GM06990 (cell line): ENCODE measurements at regions not wholly inside any gene's neighbourhood (a gene's known extent, or its start where the extent isn't known, plus 50 kb on each side); places are given as distances from the start of the nearest gene placed in this dataset.
"Not testable (repeated sequence)": the region's sequence is repeated elsewhere in the genome, so short reads cannot be mapped to it uniquely, and the experiment has no call there.

Experiments used
- DNase-seq: peaks from one replicate; pipeline ENCODE4 v3.0.0-alpha.2; 2011; ENCODE audit not compliant: insufficient read length; ENCODE audit errors: extremely low read depth
- H3K27me3 ChIP-seq: replicated peaks from 2 replicates; pipeline ENCODE4 v1.6.0; 2011; ENCODE audit warnings: low read length; ENCODE audit not compliant: control insufficient read depth, insufficient read depth
- H3K36me3 ChIP-seq: 2 replicates; pipeline ENCODE4 v1.5.1; 2011; ENCODE audit warnings: low read length; ENCODE audit not compliant: control insufficient read depth, insufficient read depth
- H3K4me3 ChIP-seq: replicated peaks from 2 replicates; pipeline ENCODE4 v1.5.1; 2011; ENCODE audit warnings: low read depth, mild to moderate bottlenecking, control low read depth, low read length
- TF ChIP-seq, protein P1 (sequence below): IDR thresholded peaks from 2 replicates; pipeline ENCODE4 v1.5.1; 2011; ENCODE audit warnings: low read length, control low read depth, mild to moderate bottlenecking, inconsistent platforms; ENCODE audit not compliant: insufficient read depth, poor library complexity, severe bottlenecking

- Histone ChIP-seq H3K4me3 (no peak overlapping the region), H3K27me3 (no peaks in the 10 kb centered on the region), H3K36me3 (no peaks in the 10 kb centered on the region)
- DNase-seq = no peak
- TF ChIP-seq, protein P1, sequence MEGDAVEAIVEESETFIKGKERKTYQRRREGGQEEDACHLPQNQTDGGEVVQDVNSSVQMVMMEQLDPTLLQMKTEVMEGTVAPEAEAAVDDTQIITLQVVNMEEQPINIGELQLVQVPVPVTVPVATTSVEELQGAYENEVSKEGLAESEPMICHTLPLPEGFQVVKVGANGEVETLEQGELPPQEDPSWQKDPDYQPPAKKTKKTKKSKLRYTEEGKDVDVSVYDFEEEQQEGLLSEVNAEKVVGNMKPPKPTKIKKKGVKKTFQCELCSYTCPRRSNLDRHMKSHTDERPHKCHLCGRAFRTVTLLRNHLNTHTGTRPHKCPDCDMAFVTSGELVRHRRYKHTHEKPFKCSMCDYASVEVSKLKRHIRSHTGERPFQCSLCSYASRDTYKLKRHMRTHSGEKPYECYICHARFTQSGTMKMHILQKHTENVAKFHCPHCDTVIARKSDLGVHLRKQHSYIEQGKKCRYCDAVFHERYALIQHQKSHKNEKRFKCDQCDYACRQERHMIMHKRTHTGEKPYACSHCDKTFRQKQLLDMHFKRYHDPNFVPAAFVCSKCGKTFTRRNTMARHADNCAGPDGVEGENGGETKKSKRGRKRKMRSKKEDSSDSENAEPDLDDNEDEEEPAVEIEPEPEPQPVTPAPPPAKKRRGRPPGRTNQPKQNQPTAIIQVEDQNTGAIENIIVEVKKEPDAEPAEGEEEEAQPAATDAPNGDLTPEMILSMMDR = no peak
Observed at GRCh38 chr5:62825623-62826220, 247.1 kb downstream of the LRRC70 start.

GRCh38 chr5:62824936-62825335 lies 246.3 kb downstream of the LRRC70 start:
- TF ChIP-seq, protein P1 = no peak

DNA sequence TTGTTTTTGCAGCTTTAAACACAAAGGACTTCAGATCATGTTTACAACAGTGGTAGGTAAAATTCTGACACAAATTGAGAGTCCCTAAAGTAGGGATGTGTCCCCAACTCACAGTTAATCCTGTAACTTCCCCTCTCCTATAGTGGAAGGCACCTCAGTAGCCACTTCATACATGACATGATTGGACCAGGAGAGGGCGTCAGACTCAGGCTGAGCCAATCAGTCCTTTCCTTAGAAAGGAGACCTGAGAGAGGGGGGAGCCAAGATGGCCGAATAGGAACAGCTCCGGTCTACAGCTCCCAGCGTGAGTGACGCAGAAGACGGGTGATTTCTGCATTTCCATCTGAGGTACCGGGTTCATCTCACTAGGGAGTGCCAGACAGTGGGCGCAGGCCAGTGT lies 238.4 kb downstream of the LRRC70 start:
- H3K27me3 ChIP-seq, DNase-seq, H3K36me3 ChIP-seq, H3K4me3 ChIP-seq: not testable (repeated sequence)

More at GRCh38 chr5:62824936-62825335, 246.3 kb downstream of the LRRC70 start:
- Histone ChIP-seq H3K4me3 (no peak overlapping the region), H3K27me3 (no peaks in the 10 kb centered on the region), H3K36me3 (no peaks in the 10 kb centered on the region)
- no peak for DNase-seq

GRCh38 chr5:62814991-62815390 lies 236.4 kb downstream of the LRRC70 start:
- no peak for DNase-seq
- TF ChIP-seq, protein P1 = no peak
- H3K27me3 ChIP-seq = no peaks in the 10 kb centered on the region
- H3K36me3 ChIP-seq = no peaks in the 10 kb centered on the region
- H3K4me3 ChIP-seq = no peak overlapping the region

DNA sequence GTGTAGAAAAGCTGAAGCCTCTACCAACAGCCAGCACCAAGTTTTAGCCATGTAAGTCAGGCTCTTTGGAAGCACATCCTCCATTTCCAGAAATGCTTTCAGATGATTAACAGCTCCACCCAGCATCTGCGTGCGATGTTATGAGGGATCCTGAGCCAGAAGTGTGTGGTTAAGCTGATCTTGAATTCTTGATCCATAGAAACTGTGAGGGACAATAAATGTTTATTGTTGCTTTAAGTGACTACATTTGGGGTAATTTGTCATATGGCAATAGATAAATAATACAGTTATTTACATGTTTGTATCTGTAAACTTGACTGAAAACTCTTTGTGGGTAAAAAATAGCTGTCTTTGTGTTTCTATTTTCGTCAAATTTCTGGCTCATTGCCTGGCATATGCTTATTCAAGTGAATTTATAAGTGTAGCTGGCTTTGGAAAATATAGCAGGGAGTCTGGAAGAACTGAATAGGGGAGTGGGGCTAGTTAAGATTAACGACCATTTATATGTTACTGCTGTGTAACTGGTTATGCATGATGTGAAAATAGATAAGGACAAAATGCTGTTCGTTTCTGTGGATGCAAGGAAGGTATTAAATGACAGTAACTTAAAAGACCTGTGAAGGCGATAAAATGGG lies 234.1 kb downstream of the LRRC70 start:
- Histone ChIP-seq H3K4me3 (no peak overlapping the region), H3K27me3 (no peaks in the 10 kb centered on the region), H3K36me3 (no peaks in the 10 kb centered on the region)
- TF ChIP-seq, protein P1 = no peak
- DNase-seq = no peak

DNA sequence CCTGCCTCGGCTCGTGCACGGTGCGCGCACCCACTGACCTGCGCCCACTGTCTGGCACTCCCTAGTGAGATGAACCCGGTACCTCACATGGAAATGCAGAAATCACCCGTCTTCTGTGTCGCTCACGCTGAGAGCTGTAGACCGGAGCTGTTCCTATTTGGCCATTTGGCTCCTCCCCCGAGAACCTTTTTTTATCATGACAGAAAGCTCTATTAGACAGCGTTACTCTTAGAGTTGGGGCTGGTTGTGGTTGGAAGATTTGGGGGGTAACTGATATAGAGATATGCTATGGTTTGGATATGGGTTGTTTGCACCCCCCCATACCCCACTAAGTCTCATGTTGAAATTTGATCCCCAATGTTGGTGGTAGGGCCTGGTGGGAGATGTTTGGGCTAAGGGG lies 226.2 kb downstream of the LRRC70 start:
- DNase-seq, H3K4me3 ChIP-seq, H3K27me3 ChIP-seq: not testable (repeated sequence)

More for the DNA sequence above, 226.2 kb downstream of the LRRC70 start:
- H3K36me3 ChIP-seq = not testable (repeated sequence)
